B cell (primary cell): ENCODE measurements at regions not wholly inside any gene's neighbourhood (a gene's known extent, or its start where the extent isn't known, plus 50 kb on each side); places are given as distances from the start of the nearest gene placed in this dataset.
"Not testable (repeated sequence)": the region's sequence is repeated elsewhere in the genome, so short reads cannot be mapped to it uniquely, and the experiment has no call there.

Experiments used
- ATAC-seq: fragments of 200-7000 bp; cut with Tn5 transposase; one replicate; pipeline ENCODE4 v1.10.0; 2021; ENCODE audit warnings: low read depth, mild to moderate bottlenecking, moderate number of reproducible peaks, moderate library complexity
- CTCF ChIA-PET: fragments of 350-600 bp; sonication (Branson Sonifier 250); formaldehyde crosslinking; loops from one replicate; lab custom pipeline; 2021; ENCODE audit warnings: antibody characterized with exemption, inconsistent platforms; lab: Charles Lee
- POLR2A ChIA-PET: fragments of 350-600 bp; sonication (Branson Sonifier 250); formaldehyde crosslinking; loops from one replicate; lab custom pipeline; 2021; ENCODE audit warnings: antibody characterized with exemption; lab: Charles Lee
- DNase-seq: peaks from one replicate; pipeline ENCODE4 v3.0.0; 2013
- H2AFZ ChIP-seq: 2 replicates; pipeline ENCODE4 v1.6.1; 2012; ENCODE audit warnings: mild to moderate bottlenecking, low read depth, low read length; ENCODE audit not compliant: insufficient read depth, poor library complexity, severe bottlenecking
- H3K27ac ChIP-seq, 2 donors: 1 replicate in 1 of 2; 2 replicates in 1 of 2; pipeline ENCODE4 v1.5.1; 2012 to 2013; ENCODE audit warnings: low read length in 2 of 2, mild to moderate bottlenecking in 2 of 2, moderate library complexity in 1 of 2
- H3K27me3 ChIP-seq, 4 experiments: fragments of 200-600 bp in 1 of 4; sonication (generic) in 1 of 4; replicated peaks in 1 of 4; 1 replicate in 2 of 4; 2 replicates in 2 of 4; pipeline versions ENCODE4 v1.6.1 to v1.7.0; 2013 to 2016; ENCODE audit warnings: low read length in 3 of 4, mild to moderate bottlenecking in 2 of 4, mixed read lengths in 1 of 4, moderate library complexity in 1 of 4; ENCODE audit not compliant: insufficient read depth in 4 of 4, control insufficient read depth in 3 of 4; ENCODE audit errors: control extremely low read depth in 1 of 4
- H3K36me3 ChIP-seq, 2 experiments: replicated peaks in 1 of 2; 1 replicate in 1 of 2; 2 replicates in 1 of 2; pipeline versions ENCODE4 v1.6.1 to v1.7.1; 2013; ENCODE audit warnings: low read length in 1 of 2; ENCODE audit not compliant: insufficient read depth in 2 of 2, control insufficient read depth in 1 of 2; ENCODE audit errors: control extremely low read depth in 1 of 2, extremely low read depth in 1 of 2
- H3K4me1 ChIP-seq, 2 donors: fragments of 200-600 bp in 1 of 2; sonication (generic) in 1 of 2; 1 replicate in 1 of 2; 2 replicates in 1 of 2; pipeline versions ENCODE4 v1.5.1 to v1.6.1; 2013 to 2017; ENCODE audit warnings: low read length in 2 of 2; ENCODE audit not compliant: control insufficient read depth in 2 of 2, insufficient read depth in 2 of 2
- H3K4me2 ChIP-seq: replicated peaks from 2 replicates; pipeline ENCODE3; 2012; ENCODE audit warnings: mild to moderate bottlenecking, low read depth, low read length; ENCODE audit not compliant: poor library complexity, severe bottlenecking
- H3K4me3 ChIP-seq, 5 experiments: fragments of 200-600 bp in 1 of 5; sonication (generic) in 1 of 5; 1 replicate in 3 of 5; 2 replicates in 2 of 5; pipeline versions ENCODE4 v1.5.1 to v1.7.0; 2011 to 2016; ENCODE audit warnings: low read length in 4 of 5, mild to moderate bottlenecking in 4 of 5, low read depth in 2 of 5, control low read depth in 1 of 5, moderate library complexity in 1 of 5; ENCODE audit not compliant: insufficient read depth in 1 of 5; ENCODE audit errors: control extremely low read depth in 1 of 5, extremely low read depth in 1 of 5
- H3K79me2 ChIP-seq: fragments of 200-600 bp; sonication (generic); one replicate; pipeline ENCODE4 v1.6.0; 2016; ENCODE audit warnings: low read length; ENCODE audit not compliant: control insufficient read depth, insufficient read depth
- H3K9ac ChIP-seq: fragments of 200-600 bp; sonication (generic); 2 replicates; pipeline ENCODE4 v1.6.1; 2017; ENCODE audit warnings: mild to moderate bottlenecking, low read length, moderate library complexity
- H3K9me3 ChIP-seq, 3 donors: one replicate each; pipeline versions ENCODE4 v1.6.1 to v1.7.1; 2013; ENCODE audit warnings: low read length in 2 of 3; ENCODE audit not compliant: control insufficient read depth in 2 of 3, insufficient read depth in 1 of 3; ENCODE audit errors: control extremely low read depth in 1 of 3
- H4K20me1 ChIP-seq: 2 replicates; pipeline ENCODE4 v1.6.0; 2012; ENCODE audit warnings: mild to moderate bottlenecking, low read length; ENCODE audit not compliant: insufficient read depth, control insufficient read depth, poor library complexity, severe bottlenecking
- H3K27ac Mint-ChIP-seq: one replicate; pipeline ENCODE4 v1.8.0; 2021; ENCODE audit warnings: mixed read lengths
- H3K27me3 Mint-ChIP-seq: one replicate; pipeline ENCODE4 v1.8.0; 2021; ENCODE audit warnings: mixed read lengths
- H3K4me1 Mint-ChIP-seq: one replicate; pipeline ENCODE4 v1.8.0; 2021; ENCODE audit warnings: mixed read lengths
- H3K4me3 Mint-ChIP-seq: one replicate; pipeline ENCODE4 v1.8.0; 2021; ENCODE audit warnings: mixed read lengths
- H3K9me3 Mint-ChIP-seq: one replicate; pipeline ENCODE4 v1.8.0; 2022; ENCODE audit warnings: mixed read lengths; ENCODE audit not compliant: insufficient read depth
- CTCF ChIP-seq: fragments of 200-600 bp; IDR thresholded peaks from one replicate; pipeline ENCODE4 v1.8.0; 2022; ENCODE audit warnings: antibody characterized with exemption, mild to moderate bottlenecking
- EZH2 ChIP-seq: IDR thresholded peaks from 2 replicates; pipeline ENCODE4 v1.6.1; 2012; ENCODE audit warnings: borderline replicate concordance, low read depth, mild to moderate bottlenecking, moderate library complexity, low read length; ENCODE audit not compliant: insufficient read depth, poor library complexity, severe bottlenecking
- WGBS: methylation state at CpG from one replicate; pipeline ENCODE4 v1.1.5; 2013; ENCODE audit warnings: missing lambda C conversion rate; ENCODE audit not compliant: insufficient coverage; 5-methylcytosine and 5-hydroxymethylcytosine counted together
- intact Hi-C: fragments of 100-400 bp; cut with micrococcal nuclease; formaldehyde crosslinking; loops from one replicate; pipeline ENCODE4 v1.10.0; 2022

GRCh38 chr5:130397132-130397531 is 492.9 kb downstream of the CHSY3 start:
- H3K4me2 ChIP-seq = no peak overlapping the region
- H3K4me3 ChIP-seq = no peak overlapping the region
- ChIA-PET CTCF (no interaction called here), POLR2A (no interaction called here)
- Mint-ChIP-seq H3K4me3 (no peak overlapping the region), H3K27ac (no peak overlapping the region), H3K4me1 (no peaks in the 10 kb centered on the region), H3K9me3 (peaks cover 2% of the 10 kb centered on the region), H3K27me3 (no peaks in the 10 kb centered on the region)
- H3K36me3 ChIP-seq = no peaks in the 10 kb centered on the region
- H4K20me1 ChIP-seq = no peaks in the 10 kb centered on the region
- no peaks in the 10 kb centered on the region for H3K27me3 ChIP-seq
- H3K4me1 ChIP-seq = no peaks in the 10 kb centered on the region
- no peak for TF ChIP-seq CTCF
- no peak for TF ChIP-seq EZH2
- no peak overlapping the region for H3K9ac ChIP-seq
- ATAC-seq = no peak
- H3K79me2 ChIP-seq = no peaks in the 10 kb centered on the region
- no peaks in the 10 kb centered on the region for H3K9me3 ChIP-seq
- no CpG with 5 or more reads among the region's 2 CpGs for WGBS
- H3K27ac ChIP-seq = no peak overlapping the region
- no peak overlapping the region for H2AFZ ChIP-seq
- no peak for DNase-seq
- intact Hi-C loops = no loop called here

GRCh38 chr5:130391727-130392264 is 487.5 kb downstream of the CHSY3 start:
- H3K4me1 ChIP-seq, H3K27ac ChIP-seq, ATAC-seq, H3K4me2 ChIP-seq, H3K4me3 ChIP-seq, POLR2A ChIA-PET, DNase-seq, H3K4me1 Mint-ChIP-seq, H3K27me3 ChIP-seq, H3K9me3 Mint-ChIP-seq, H3K9ac ChIP-seq, CTCF ChIA-PET, H3K9me3 ChIP-seq, H3K4me3 Mint-ChIP-seq, H2AFZ ChIP-seq, H3K79me2 ChIP-seq, intact Hi-C loops, H4K20me1 ChIP-seq, H3K27me3 Mint-ChIP-seq, H3K36me3 ChIP-seq, H3K27ac Mint-ChIP-seq: not testable (repeated sequence)
- no CpG with 5 or more reads among the region's 3 CpGs for WGBS
